IPS-20b (cell line): ENCODE measurements at regions not wholly inside any gene's neighbourhood (a gene's known extent, or its start where the extent isn't known, plus 50 kb on each side); places are given as distances from the start of the nearest gene placed in this dataset.
"Not testable (repeated sequence)": the region's sequence is repeated elsewhere in the genome, so short reads cannot be mapped to it uniquely, and the experiment has no call there.

ENCODE experiments used
- H3K27ac ChIP-seq: one replicate; pipeline ENCODE4 v1.5.1; 2013; ENCODE audit warnings: low read length
- H3K27me3 ChIP-seq: 2 replicates; pipeline ENCODE4 v1.6.1; 2013; ENCODE audit warnings: mild to moderate bottlenecking, low read length, inconsistent platforms; ENCODE audit not compliant: insufficient read depth
- H3K36me3 ChIP-seq: 2 replicates; pipeline ENCODE4 v1.6.1; 2013; ENCODE audit warnings: low read depth, mild to moderate bottlenecking, inconsistent platforms, low read length, moderate library complexity; ENCODE audit not compliant: insufficient read depth
- H3K4me1 ChIP-seq: 2 replicates; pipeline ENCODE4 v1.6.1; 2013; ENCODE audit warnings: mild to moderate bottlenecking, control low read depth, inconsistent platforms, low read length, moderate library complexity; ENCODE audit not compliant: insufficient read depth
- H3K4me3 ChIP-seq: 2 replicates; pipeline ENCODE4 v1.5.1; 2013; ENCODE audit warnings: mild to moderate bottlenecking, low read length, inconsistent platforms
- H3K9ac ChIP-seq: 2 replicates; pipeline ENCODE4 v1.6.1; 2013; ENCODE audit warnings: low read depth, mild to moderate bottlenecking, inconsistent platforms, low read length, moderate library complexity
- H3K9me3 ChIP-seq: 2 replicates; pipeline ENCODE4 v1.6.1; 2013; ENCODE audit warnings: mild to moderate bottlenecking, low read depth, low read length, inconsistent platforms; ENCODE audit not compliant: insufficient read depth

DNA sequence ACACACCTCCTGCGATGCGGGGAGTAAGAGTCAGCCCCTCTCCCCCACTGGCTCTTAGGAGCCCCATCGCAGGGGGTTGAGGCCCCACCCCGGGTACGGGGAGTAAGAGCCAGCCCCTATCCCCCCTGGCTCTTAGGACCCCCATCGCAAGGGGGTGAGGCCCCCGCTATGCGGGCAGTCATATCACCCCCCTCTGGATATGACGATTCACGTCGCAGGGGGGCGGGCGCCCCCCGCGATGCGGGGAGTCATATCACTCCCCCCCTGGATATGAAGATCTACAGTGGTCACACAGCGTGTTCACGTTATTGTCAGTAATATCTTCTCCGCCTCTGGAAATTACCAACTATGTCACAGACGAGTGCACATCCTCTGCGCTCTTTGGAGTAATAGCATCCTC is 61.1 kb downstream of the DEFB131A start:
- H3K4me3 ChIP-seq, H3K4me1 ChIP-seq, H3K27me3 ChIP-seq, H3K9ac ChIP-seq, H3K36me3 ChIP-seq, H3K9me3 ChIP-seq, H3K27ac ChIP-seq: not testable (repeated sequence)

GRCh38 chr4:9506672-9507071 is 62.5 kb downstream of the DEFB131A start:
- H3K4me1 ChIP-seq, H3K4me3 ChIP-seq, H3K27me3 ChIP-seq, H3K36me3 ChIP-seq, H3K9ac ChIP-seq, H3K27ac ChIP-seq, H3K9me3 ChIP-seq: not testable (repeated sequence)

DNA sequence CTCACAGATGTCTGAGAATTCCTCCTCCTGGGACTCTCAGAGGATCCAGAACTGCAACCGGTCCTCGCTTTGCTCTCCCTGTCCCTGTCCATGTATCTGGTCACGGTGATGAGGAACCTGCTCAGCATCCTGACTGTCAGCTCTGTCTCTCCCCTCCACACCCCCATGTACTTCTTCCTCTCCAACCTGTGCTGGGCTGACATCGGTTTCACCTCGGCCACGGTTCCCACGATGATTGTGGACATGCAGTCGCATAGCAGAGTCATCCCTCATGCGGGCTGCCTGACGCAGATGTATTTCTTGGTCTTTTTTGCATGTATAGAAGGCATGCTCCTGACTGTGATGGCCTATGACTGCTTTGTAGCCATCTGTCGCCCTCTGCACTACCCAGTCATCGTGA is 68.7 kb downstream of the DEFB131A start:
- not testable (repeated sequence) for H3K4me3 ChIP-seq, H3K9me3 ChIP-seq, H3K36me3 ChIP-seq, H3K27me3 ChIP-seq, H3K4me1 ChIP-seq, H3K9ac ChIP-seq, H3K27ac ChIP-seq

DNA sequence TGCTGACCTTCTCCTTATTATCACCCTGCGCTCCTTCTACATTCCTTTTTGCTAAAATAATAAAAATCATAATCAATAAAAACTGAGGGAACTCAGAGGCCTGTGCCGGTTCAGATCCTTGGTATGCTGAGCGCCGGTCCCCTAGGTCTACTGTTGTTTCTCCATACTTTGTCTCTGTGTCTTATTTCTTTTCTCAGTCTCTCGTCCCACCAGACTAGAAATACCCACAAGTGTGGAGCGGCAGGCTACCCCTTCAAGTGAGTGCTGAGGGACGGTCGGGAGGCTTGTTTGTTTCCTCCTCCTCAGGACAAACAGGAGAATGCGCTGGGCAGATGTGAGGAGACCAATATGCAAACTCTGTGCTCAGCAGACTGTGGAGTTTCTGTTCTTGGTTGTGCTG is 75.4 kb downstream of the DEFB131A start:
- H3K4me1 ChIP-seq, H3K27me3 ChIP-seq, H3K9ac ChIP-seq, H3K27ac ChIP-seq, H3K9me3 ChIP-seq, H3K4me3 ChIP-seq, H3K36me3 ChIP-seq: not testable (repeated sequence)

DNA sequence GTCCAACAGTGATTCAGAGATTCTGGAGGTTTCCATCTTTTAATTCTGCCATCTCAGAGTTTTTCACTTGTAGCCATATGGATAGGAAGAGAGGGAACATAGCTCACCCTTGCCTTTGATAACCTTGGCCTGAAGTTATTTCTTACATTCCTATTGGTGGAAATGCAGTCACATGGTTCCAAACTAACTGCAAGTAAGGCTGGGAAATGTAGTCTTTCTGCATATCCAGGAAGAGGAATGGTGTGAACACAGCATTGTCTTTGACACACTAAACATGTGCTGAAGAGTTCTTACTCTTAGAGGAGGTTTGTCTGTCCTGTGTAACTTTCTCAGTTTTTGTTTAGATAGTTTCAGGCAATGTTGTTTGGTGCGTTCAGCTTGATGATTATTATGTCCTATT is 78.7 kb downstream of the DEFB131A start:
- not testable (repeated sequence) for H3K9me3 ChIP-seq, H3K27me3 ChIP-seq, H3K36me3 ChIP-seq, H3K9ac ChIP-seq, H3K27ac ChIP-seq, H3K4me3 ChIP-seq, H3K4me1 ChIP-seq

- not testable (repeated sequence) for H3K27ac ChIP-seq, H3K9ac ChIP-seq, H3K36me3 ChIP-seq, H3K27me3 ChIP-seq, H3K9me3 ChIP-seq, H3K4me3 ChIP-seq, H3K4me1 ChIP-seq
Observed at GRCh38 chr4:9524406-9524805, 80.2 kb downstream of the DEFB131A start.

- not testable (repeated sequence) for H3K4me1 ChIP-seq, H3K9me3 ChIP-seq, H3K36me3 ChIP-seq, H3K27ac ChIP-seq
- H3K4me3 ChIP-seq, result peak overlapping the region; percentile 65
- H3K27me3 ChIP-seq, result peaks cover 25% of the 10 kb centered on the region
- H3K9ac ChIP-seq, result peak overlapping the region; percentile 68; the same call in 1 of the 2 replicates
Observed at GRCh38 chr4:9532134-9532862, 88.1 kb downstream of the DEFB131A start.

- not testable (repeated sequence) for H3K27ac ChIP-seq, H3K36me3 ChIP-seq, H3K4me1 ChIP-seq, H3K9me3 ChIP-seq
- Histone ChIP-seq H3K27me3 (peaks cover 25% of the 10 kb centered on the region), H3K9ac (peak overlapping the region; percentile 68; the same call in 1 of the 2 replicates), H3K4me3 (peak overlapping the region; percentile 65; the same call in 1 of the 2 replicates)
Observed at GRCh38 chr4:9532863-9533192, 88.6 kb downstream of the DEFB131A start.

DNA sequence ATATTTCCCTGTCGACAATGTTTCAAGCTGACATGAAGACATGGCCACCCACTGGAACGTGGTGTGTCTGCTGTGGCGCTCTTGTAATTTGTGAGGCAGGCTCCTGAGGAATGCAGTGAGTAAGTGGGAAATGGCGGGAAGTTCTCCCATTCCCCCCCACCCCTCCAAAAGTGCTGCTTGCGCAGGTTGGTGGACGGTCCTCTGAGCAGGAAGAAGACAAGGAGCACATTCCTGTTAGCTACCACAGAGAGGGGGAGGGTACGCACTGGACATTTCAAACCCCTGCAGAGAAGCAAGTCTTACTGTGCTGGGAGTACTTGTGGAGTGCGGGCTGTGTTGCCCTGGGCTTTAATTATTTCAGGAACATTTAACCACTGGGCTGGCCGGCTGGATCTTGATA is 92.9 kb downstream of the DEFB131A start:
- not testable (repeated sequence) for H3K4me3 ChIP-seq, H3K9ac ChIP-seq, H3K9me3 ChIP-seq, H3K27ac ChIP-seq, H3K4me1 ChIP-seq, H3K36me3 ChIP-seq
- H3K27me3 ChIP-seq, result peaks cover 17% of the 10 kb centered on the region; the same call in 1 of the 2 replicates

DNA sequence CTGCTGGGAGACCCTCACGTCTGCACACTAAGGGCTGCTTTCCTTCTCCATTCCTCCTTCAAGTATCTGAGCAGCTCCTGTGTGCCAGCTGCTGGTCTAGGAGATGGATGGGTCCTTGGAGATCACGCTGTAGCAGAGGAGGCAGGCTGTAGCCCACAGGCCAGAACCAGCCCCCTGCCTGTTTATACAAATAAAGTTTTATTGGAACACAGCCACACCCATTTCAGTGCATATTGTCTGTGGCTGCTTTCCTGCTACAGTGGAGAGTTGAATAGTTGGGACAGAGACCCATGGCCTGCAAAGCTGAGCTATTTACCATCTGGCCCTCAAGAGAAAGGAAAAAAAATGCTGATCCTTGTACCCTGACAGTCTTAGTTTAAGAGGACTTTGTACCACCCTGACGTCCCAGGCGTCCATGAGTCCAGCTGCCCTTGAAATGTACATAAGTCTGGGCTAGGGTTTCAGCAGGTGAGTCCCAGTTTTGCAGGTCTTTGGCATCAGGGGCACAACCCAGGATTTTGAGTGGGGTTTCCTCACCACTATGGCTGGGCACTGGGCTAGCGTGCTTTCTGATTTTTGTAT is 95.8 kb downstream of the DEFB131A start:
- H3K4me3 ChIP-seq, H3K9ac ChIP-seq, H3K4me1 ChIP-seq, H3K27ac ChIP-seq, H3K36me3 ChIP-seq, H3K9me3 ChIP-seq, H3K27me3 ChIP-seq: not testable (repeated sequence)

DNA sequence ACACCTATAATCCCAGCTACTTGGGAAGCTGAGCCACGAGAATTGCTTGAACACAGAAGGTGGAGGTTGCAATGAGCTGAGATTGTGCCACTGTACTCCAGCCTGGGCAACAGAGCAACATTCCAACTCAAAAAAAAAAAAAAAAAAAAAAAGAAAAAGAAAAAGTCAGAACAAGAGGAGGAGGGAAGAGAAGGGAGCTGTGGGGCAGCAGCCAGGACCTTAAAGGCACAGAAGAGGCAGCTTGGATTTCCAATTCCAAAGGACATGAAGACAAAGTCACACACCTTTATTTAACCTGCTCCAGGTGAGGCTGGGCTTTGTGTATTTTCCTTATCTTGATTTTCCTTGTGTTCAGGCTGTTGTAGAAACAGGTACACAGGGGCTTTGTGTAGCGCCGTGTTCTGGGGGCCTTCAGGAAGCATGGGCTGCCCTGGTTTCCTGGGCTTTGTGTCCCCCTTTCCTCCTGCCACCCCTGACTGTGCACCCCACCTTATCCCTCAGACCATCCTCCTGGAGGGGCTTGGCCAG is 97.2 kb downstream of the DEFB131A start:
- not testable (repeated sequence) for H3K27me3 ChIP-seq, H3K4me1 ChIP-seq, H3K9ac ChIP-seq, H3K9me3 ChIP-seq, H3K36me3 ChIP-seq, H3K4me3 ChIP-seq, H3K27ac ChIP-seq

DNA sequence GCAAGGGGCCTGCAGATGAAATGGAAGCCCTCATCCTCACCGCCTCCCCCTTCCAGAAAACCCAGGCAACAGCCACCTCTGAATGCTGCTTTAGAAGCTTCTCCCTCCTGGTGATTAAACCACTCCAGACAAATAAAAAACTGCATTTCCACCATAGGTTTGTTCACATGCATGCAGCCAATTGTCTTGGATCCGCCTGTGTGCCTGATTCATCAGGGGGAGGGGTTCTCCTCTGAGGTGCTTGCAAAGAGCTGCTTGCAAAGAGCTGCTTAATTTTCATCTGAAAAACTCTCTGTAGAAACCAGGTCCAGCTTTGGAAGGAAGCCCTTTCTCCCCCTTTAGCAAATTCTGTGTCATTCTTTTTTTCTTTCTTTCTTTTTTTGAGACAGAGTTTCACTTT is 100.6 kb downstream of the DEFB131A start:
- H3K9me3 ChIP-seq, H3K4me3 ChIP-seq, H3K36me3 ChIP-seq, H3K9ac ChIP-seq, H3K27me3 ChIP-seq, H3K27ac ChIP-seq, H3K4me1 ChIP-seq: not testable (repeated sequence)
